HPDE6-E6E7 (cell line): ENCODE measurements at regions not wholly inside any gene's neighbourhood (a gene's known extent, or its start where the extent isn't known, plus 50 kb on each side); places are given as distances from the start of the nearest gene placed in this dataset.

ENCODE experiments used
- DNase-seq: peaks from one replicate; pipeline ENCODE4 v3.0.0; 2011; ENCODE audit warnings: missing footprints; ENCODE audit errors: extremely low spot score

DNA sequence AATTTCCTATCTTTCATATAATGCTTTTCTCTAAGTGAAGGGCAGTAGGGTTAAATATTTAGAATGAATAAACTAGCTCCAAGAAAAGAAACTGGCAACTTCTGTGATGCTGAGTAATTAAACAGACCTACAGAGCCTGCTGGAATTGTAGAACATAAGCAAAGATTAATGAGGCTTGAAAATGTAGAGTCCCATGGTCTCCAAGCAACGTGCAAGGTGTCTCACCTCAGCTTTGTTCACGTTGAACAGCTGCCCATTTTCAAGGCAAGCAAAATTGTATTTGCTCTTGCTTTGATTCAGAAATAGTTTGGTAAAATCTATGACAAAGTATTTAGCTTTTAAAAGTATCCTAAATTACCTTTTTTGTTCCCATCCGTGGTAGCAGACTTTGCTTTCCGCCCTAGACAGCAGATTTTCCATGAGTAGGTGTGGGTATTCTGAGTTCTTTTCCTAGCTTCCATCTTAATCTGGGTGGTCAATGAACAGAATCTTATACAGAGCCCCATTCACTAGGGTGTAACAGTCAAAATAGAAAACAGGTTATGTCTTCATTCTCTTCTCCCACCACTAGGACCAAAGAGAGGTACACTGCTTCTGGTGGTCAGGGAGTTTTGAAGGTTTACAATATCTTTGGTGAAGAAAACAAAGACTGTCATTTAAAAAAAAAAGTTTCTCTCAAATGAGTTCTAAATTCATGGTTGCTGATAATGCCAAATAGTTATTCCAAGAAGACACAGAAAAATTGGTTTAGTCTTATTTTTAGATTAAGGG, 52.1 kb upstream of the TYRP1 start:
- no peak for DNase-seq
